HCT116 (cell line): ENCODE measurements at regions not wholly inside any gene's neighbourhood (a gene's known extent, or its start where the extent isn't known, plus 50 kb on each side); places are given as distances from the start of the nearest gene placed in this dataset.

Experiments
- ATAC-seq: fragments of 200-7000 bp; cut with Tn5 transposase; 2 replicates; pipeline ENCODE4 v1.9.1; 2020; ENCODE audit warnings: mild to moderate bottlenecking, moderate library complexity
- BruUV-seq: library from RNA; stranded (reverse); fragments of 400-500 nt; replicated peaks from 2 replicates; lab custom pipeline; 2021; lab: Mats Ljungman, UMichigan
- CTCF ChIA-PET: fragments of 300-600 bp; sonication (Branson Sonifier 250); formaldehyde crosslinking; loops from one replicate; lab custom pipeline; 2021; ENCODE audit warnings: antibody characterized with exemption; lab: Charles Lee
- POLR2A ChIA-PET: fragments of 300-600, 350-600 bp; sonication (Branson Sonifier 250); formaldehyde crosslinking; loops from one replicate; lab custom pipeline; 2021; ENCODE audit warnings: antibody characterized with exemption; lab: Charles Lee
- RAD21 ChIA-PET, 2 experiments: fragments of 300-600 bp; sonication (Branson Sonifier 250); formaldehyde crosslinking; loops; one replicate each; lab custom pipeline; 2023; ENCODE audit warnings: low total read pairs in 2 of 2; ENCODE audit not compliant: uncharacterized antibody in 2 of 2, unreplicated experiment in 2 of 2, low non-redundant PET in 1 of 2; lab: Charles Lee
- DNase-seq: peaks from one replicate; pipeline ENCODE4 v3.0.0-alpha.2; 2010; ENCODE audit warnings: low read depth, low spot score
- H2AFZ ChIP-seq: fragments of 200-600 bp; shearing (Covaris generic), sonication (generic); 2 replicates; pipeline ENCODE4 v1.6.1; 2017; ENCODE audit warnings: low read depth, mixed run types, mixed read lengths, antibody characterized with exemption, low read length; ENCODE audit not compliant: poor library complexity, severe bottlenecking
- H3K27ac ChIP-seq: 2 replicates; pipeline ENCODE4 v1.5.1; 2012; ENCODE audit warnings: low read depth, low read length
- H3K27me3 ChIP-seq: fragments of 200-600 bp; sonication (generic); 2 replicates; pipeline ENCODE4 v1.6.1; 2016; ENCODE audit warnings: mixed run types, low read length, mixed read lengths; ENCODE audit not compliant: insufficient read depth
- H3K36me3 ChIP-seq, 2 experiments: fragments of 200-500 bp in 1 of 2; fragments of 200-600 bp in 1 of 2; sonication (Bioruptor generic) in 1 of 2; sonication (generic) in 1 of 2; 2 replicates each; pipeline versions ENCODE4 v1.5.1 to v1.6.1; 2014 to 2016; ENCODE audit warnings: low read length in 2 of 2, inconsistent platforms in 1 of 2, mixed read lengths in 1 of 2, mixed run types in 1 of 2; ENCODE audit not compliant: insufficient read depth in 2 of 2, control insufficient read depth in 1 of 2
- H3K4me1 ChIP-seq, 2 experiments: fragments of 200-600 bp in 1 of 2; sonication (generic) in 1 of 2; 2 replicates each; pipeline versions ENCODE4 v1.5.1 to v1.6.1; 2012 to 2017; ENCODE audit warnings: low read length in 2 of 2, inconsistent platforms in 1 of 2, mild to moderate bottlenecking in 1 of 2, mixed read lengths in 1 of 2, mixed run types in 1 of 2, moderate library complexity in 1 of 2; ENCODE audit not compliant: insufficient read depth in 2 of 2, control insufficient read depth in 1 of 2
- H3K4me2 ChIP-seq: fragments of 200-600 bp; sonication (generic); 2 replicates; pipeline ENCODE4 v1.6.1; 2017; ENCODE audit warnings: mixed run types, low read length, mixed read lengths
- H3K4me3 ChIP-seq, 2 experiments: fragments of 200-600 bp in 1 of 2; sonication (generic) in 1 of 2; replicated peaks in 1 of 2; 2 replicates each; pipeline ENCODE4 v1.5.1; 2011 to 2016; ENCODE audit warnings: low read length in 2 of 2, control low read depth in 1 of 2, low read depth in 1 of 2, mild to moderate bottlenecking in 1 of 2, mixed read lengths in 1 of 2, mixed run types in 1 of 2
- H3K79me2 ChIP-seq: fragments of 200-600 bp; sonication (generic); 2 replicates; pipeline ENCODE4 v1.6.1; 2017; ENCODE audit warnings: mild to moderate bottlenecking, mixed run types, low read length, moderate library complexity, mixed read lengths; ENCODE audit not compliant: insufficient read depth
- H3K9ac ChIP-seq: fragments of 200-600 bp; sonication (generic); 2 replicates; pipeline ENCODE4 v1.6.1; 2016; ENCODE audit warnings: low read length, mixed read lengths
- H3K9me2 ChIP-seq: fragments of 200-600 bp; sonication (generic), shearing (Covaris generic); 2 replicates; pipeline ENCODE4 v1.6.1; 2017; ENCODE audit warnings: mixed run types, mild to moderate bottlenecking, moderate library complexity; ENCODE audit not compliant: insufficient read depth
- H3K9me3 ChIP-seq, 2 experiments: fragments of 200-500 bp in 1 of 2; fragments of 200-600 bp in 1 of 2; sonication (Bioruptor generic) in 1 of 2; sonication (generic) in 1 of 2; 2 replicates each; pipeline ENCODE4 v1.6.1; 2014 to 2017; ENCODE audit warnings: low read length in 2 of 2, mixed read lengths in 2 of 2, inconsistent platforms in 1 of 2, low read depth in 1 of 2, mild to moderate bottlenecking in 1 of 2, mixed run types in 1 of 2, moderate library complexity in 1 of 2; ENCODE audit not compliant: control insufficient read depth in 1 of 2, insufficient read depth in 1 of 2
- H4K20me1 ChIP-seq: fragments of 200-600 bp; sonication (generic), shearing (Covaris generic); 2 replicates; pipeline ENCODE4 v1.6.1; 2017; ENCODE audit warnings: mixed run types, mild to moderate bottlenecking, moderate library complexity; ENCODE audit not compliant: insufficient read depth
- CEBPB ChIP-seq: IDR thresholded peaks from 2 replicates; pipeline ENCODE4 v1.6.1; 2012; ENCODE audit warnings: low read depth
- ELF1 ChIP-seq: IDR thresholded peaks from 2 replicates; pipeline ENCODE4 v1.6.1; 2012; ENCODE audit warnings: low read depth, borderline replicate concordance
- EZH2phosphoT487 ChIP-seq: fragments of 200-600 bp; IDR thresholded peaks from 2 replicates; pipeline ENCODE4 v1.6.1; 2018; ENCODE audit warnings: antibody characterized with exemption, borderline replicate concordance
- SIN3A ChIP-seq: IDR thresholded peaks from 2 replicates; pipeline ENCODE4 v1.6.1; 2012; ENCODE audit warnings: low read depth
- SP1 ChIP-seq: IDR thresholded peaks from 2 replicates; pipeline ENCODE4 v1.6.1; 2012; ENCODE audit warnings: low read depth
- TCF7L2 ChIP-seq: IDR thresholded peaks from 2 replicates; pipeline ENCODE4 v1.7.0; 2011; ENCODE audit warnings: borderline replicate concordance, inconsistent platforms; ENCODE audit not compliant: insufficient read depth, insufficient read length; ENCODE audit errors: extremely low read depth
- ZFX ChIP-seq: fragments of 450-650 bp; IDR thresholded peaks from 2 replicates; pipeline ENCODE4 v1.6.1; 2017
- ZNF274 ChIP-seq: fragments of 200-500 bp; sonication (Bioruptor generic); IDR thresholded peaks from 2 replicates; pipeline ENCODE4 v1.6.1; 2014; ENCODE audit warnings: mild to moderate bottlenecking, low read depth, low read length, inconsistent platforms
- intact Hi-C: fragments of 100-400 bp; cut with micrococcal nuclease; formaldehyde crosslinking; loops from 2 replicates; pipeline ENCODE4 v1.10.0; 2022
- TF ChIP-seq, protein P1 (sequence below): IDR thresholded peaks from 2 replicates; pipeline ENCODE4 v1.6.1; 2011; ENCODE audit warnings: mild to moderate bottlenecking, low read length, moderate library complexity; ENCODE audit not compliant: insufficient replicate concordance; ENCODE audit errors: extremely low read depth

DNA sequence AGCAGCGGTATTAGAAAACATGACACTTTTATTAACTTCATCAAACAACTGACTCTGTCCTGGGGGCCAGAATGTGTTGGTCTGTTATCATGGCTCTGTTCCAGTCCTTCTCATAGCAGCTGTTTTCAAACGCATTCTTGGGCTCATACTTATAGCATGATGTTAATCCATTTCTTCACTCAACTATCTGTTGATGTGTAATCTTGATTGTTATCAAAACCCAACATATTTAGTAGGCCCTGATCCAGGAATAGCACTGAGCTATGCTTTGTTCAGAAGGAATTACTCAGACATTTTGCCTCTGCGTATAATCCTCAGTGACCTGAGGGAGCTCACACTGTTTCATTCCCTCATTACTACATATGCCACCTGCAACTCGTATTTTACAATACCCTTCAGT, 315.9 kb downstream of the BMP4 start:
- Histone ChIP-seq H3K4me1 (no peaks in the 10 kb centered on the region), H2AFZ (no peak overlapping the region), H3K4me3 (no peak overlapping the region), H3K4me2 (no peak overlapping the region), H3K9ac (no peak overlapping the region), H3K9me3 (no peaks in the 10 kb centered on the region), H4K20me1 (no peaks in the 10 kb centered on the region), H3K27ac (no peak overlapping the region), H3K36me3 (no peaks in the 10 kb centered on the region), H3K27me3 (no peaks in the 10 kb centered on the region), H3K9me2 (no peaks in the 10 kb centered on the region), H3K79me2 (no peaks in the 10 kb centered on the region)
- CTCF ChIA-PET = interaction anchor here (1.5 kb wide), 1 partner anchor 23 kb away, joined by 3 read pairs; no protein-coding TSS in a partner anchor
- TF ChIP-seq, protein P1, sequence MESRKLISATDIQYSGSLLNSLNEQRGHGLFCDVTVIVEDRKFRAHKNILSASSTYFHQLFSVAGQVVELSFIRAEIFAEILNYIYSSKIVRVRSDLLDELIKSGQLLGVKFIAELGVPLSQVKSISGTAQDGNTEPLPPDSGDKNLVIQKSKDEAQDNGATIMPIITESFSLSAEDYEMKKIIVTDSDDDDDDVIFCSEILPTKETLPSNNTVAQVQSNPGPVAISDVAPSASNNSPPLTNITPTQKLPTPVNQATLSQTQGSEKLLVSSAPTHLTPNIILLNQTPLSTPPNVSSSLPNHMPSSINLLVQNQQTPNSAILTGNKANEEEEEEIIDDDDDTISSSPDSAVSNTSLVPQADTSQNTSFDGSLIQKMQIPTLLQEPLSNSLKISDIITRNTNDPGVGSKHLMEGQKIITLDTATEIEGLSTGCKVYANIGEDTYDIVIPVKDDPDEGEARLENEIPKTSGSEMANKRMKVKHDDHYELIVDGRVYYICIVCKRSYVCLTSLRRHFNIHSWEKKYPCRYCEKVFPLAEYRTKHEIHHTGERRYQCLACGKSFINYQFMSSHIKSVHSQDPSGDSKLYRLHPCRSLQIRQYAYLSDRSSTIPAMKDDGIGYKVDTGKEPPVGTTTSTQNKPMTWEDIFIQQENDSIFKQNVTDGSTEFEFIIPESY = no peak
- TF ChIP-seq ELF1 (no peak), ZNF274 (no peak), SIN3A (no peak)
- intact Hi-C loops = no loop called here
- POLR2A ChIA-PET = no interaction called here
- RAD21 ChIA-PET = no interaction called here
- no TSS peak for BruUV-seq
- ATAC-seq (no peak), DNase-seq (no peak)

GRCh38 chr14:53638966-53639365, 317.7 kb downstream of the BMP4 start:
- H3K4me2 ChIP-seq = no peak overlapping the region
- no peaks in the 10 kb centered on the region for H4K20me1 ChIP-seq
- no peaks in the 10 kb centered on the region for H3K79me2 ChIP-seq
- H3K36me3 ChIP-seq = no peaks in the 10 kb centered on the region
- POLR2A ChIA-PET = no interaction called here
- H3K9ac ChIP-seq = no peak overlapping the region
- TF ChIP-seq CEBPB (no peak), EZH2phosphoT487 (no peak), SP1 (no peak), ELF1 (no peak), TCF7L2 (peak; percentile 18), ZFX (no peak), ZNF274 (no peak)
- no peak overlapping the region for H3K4me3 ChIP-seq
- H3K27me3 ChIP-seq = no peaks in the 10 kb centered on the region
- no peaks in the 10 kb centered on the region for H3K9me3 ChIP-seq
- H3K4me1 ChIP-seq = no peaks in the 10 kb centered on the region
- H3K27ac ChIP-seq = no peak overlapping the region
- no TSS peak for BruUV-seq
- no peak overlapping the region for H2AFZ ChIP-seq
- H3K9me2 ChIP-seq = no peaks in the 10 kb centered on the region
- intact Hi-C loops = no loop called here
- ATAC-seq (no peak), DNase-seq (no peak)
- CTCF ChIA-PET = no interaction called here
- RAD21 ChIA-PET = no interaction called here
